Activated CD4-positive, alpha-beta T cell treated with anti-CD3 and anti-CD28 coated beads, Interleukin-2, Interleukin-6, amounts not matched to agents 100 ng/mL and 50 ng/mL, durations not matched to agents 16 hours and 8 hours (primary cell): ENCODE measurements at regions not wholly inside any gene's neighbourhood (a gene's known extent, or its start where the extent isn't known, plus 50 kb on each side); places are given as distances from the start of the nearest gene placed in this dataset.

Experiments
- DNase-seq: peaks from one replicate; pipeline ENCODE4 v3.0.0-alpha.2; 2020

DNA sequence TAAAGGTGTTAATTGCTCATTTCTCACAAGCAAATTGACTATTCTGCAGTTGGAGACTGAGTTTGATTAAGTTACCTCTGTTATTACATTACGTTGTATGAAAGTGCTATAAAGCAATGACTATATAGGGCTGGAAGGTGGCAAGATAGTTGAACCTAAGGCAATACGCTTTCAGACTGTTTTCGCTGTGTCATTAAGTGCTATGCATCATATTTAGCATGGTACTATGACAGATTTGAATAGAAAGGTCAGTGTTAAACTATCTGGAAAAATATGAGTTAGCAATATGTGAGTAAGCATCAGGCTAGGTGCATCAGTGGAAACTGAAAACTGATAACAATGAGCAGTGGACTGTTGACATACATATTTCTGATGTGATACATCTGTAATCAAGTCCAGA lies 206.0 kb upstream of the ARHGAP24 start:
- no peak for DNase-seq

DNA sequence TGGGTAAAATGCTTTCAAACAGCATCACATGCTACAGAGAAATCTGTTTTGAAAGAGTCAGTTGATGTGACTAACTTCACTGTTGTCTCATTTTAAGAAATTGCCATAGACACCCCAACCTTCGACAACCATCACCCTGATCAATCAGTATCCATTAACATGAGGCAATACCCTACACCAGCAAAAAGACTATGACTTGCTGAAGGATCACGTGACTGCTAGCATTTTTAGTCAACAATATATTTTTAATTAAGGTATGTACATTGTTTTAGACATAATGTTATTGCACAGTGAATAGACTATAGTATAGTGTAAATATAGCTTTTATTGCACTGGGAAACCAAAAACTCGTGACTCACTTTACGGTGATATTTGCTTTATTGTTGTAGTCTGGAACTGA lies 200.0 kb upstream of the ARHGAP24 start:
- no peak for DNase-seq

DNA sequence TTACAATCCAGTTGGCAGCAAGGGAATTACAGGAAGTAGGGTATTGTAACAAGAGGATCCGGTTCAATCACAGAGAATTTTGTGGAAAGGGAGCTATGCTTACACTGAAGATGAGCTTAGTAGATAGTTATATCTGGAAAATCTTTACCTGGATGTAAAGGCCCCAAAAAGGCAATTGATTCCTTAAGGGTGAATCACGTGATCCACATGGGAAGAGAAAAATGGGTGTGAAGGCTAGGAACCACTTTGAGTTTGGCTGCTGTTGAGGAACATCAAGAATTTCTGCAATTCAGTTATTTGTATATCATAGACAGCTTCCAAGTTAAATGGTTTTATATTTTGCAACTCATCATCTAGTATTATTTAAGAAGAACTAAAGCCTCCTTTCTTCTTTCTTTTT lies 194.0 kb upstream of the ARHGAP24 start:
- DNase-seq = no peak

DNA sequence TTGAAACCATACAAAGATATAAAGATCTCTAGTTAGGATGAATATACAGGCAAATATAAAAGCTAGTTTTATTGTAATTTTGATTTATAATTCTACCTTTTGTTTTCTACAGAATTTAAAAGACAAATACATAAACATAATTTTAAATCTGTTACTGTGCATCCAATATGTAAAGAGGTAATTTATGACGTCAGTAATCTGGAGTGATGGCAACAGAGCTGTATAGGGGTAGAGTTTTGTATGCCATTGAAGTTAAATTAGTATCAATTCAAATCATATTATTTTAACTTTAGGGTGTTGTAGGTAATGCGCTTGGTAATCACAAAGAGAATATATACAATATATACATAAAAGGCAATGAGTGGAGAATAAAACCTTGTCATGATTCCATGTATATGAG lies 183.7 kb upstream of the ARHGAP24 start:
- no peak for DNase-seq

DNA sequence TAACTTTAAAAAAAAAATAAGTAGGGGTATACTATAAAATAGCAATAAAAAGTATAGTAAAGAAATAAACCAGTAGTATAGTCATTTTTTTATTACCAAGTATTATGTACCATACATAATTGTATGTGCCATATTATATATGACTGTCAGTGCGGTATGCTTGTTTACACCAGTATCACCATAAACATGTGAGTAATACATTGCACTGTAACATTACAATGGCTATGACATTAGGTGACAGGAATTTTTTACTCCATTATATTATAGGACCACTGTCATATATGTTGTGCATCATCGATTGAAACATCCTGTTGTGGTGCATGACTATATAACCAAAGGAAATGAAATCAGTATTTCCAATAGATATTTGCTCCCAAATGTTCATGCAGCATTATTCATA lies 176.9 kb upstream of the ARHGAP24 start:
- DNase-seq = no peak

DNA sequence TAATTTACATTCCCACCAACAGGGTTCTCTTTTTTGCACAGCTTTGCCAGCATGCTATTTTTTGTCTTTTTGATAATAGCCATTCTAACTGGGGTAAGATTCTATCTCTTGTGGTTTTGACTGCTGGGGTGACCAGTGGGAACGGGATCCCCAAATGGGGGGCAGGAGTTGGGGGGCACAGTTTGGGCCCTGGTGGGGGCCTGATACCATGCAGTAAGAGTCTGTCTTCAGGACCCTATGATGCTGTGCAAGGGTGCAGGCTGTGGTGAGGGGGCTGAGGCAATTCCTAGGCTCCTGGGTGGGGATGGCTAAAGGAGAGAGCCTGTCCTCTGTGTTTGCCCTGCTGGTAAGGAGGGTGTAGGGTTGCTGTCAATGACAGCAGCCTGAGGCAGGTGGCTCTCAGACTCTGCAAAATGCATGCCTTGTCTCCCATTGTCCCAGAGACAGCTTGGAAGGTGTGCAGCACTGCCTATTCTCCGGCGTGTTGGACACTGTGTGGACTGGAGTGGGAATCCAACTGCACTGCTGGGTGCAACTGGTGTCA lies 172.7 kb upstream of the ARHGAP24 start:
- no peak for DNase-seq

DNA sequence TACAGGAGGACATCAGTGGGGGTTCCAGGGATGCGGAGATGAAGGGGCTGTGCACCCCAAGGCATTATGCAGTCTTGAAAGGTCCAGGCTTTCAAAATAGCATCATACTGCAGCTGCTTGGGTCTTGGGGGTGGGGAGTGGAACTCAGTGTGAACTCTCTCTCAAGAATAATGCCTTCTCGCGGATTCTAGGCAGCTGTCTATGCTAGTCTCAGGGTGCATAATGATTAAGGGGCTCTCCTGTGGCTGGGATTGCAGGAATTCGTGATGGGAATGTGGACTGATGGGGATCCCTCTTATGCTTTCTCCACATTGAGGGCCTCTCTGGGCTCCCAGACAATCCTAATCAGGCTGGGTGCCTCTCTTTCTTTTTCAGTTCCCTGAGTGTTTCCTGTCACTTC lies 172.2 kb upstream of the ARHGAP24 start:
- no peak for DNase-seq

DNA sequence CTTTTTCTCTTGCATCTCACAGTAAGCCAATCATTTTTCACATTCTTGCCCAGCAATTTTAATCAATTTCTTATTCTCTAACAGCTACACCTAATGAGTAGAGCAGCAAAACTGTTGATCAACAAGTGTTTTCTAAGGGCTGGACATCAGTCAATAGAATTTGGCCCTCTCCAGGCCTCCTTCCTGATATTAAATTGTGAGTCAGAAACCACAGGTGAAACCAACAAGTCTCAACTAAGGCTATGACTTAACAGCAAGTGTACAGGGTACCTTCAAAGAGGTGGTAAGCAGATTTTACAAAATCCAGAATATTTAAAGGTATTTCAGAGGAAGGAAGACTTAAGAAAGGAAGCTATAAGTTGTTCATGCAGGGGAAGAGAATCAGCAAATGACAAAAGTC lies 156.5 kb upstream of the ARHGAP24 start:
- DNase-seq = no peak

DNA sequence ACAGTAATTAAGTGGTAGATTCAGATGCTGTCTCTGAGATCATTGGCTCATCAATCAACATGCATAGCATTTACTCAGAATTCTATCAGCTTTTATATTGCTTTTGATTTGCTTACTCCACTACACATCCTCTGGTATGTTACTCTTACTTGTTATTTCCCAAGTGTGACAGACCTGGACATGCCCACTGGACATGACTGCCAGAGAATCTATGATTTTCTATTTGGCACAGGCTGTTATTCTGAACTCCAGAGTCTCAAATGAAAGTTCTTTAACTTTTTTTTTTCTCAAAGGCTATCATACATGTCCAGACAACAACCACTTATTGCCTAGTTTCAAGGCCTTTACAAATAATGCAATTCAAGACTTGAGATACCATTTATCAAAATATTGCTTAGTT lies 116.1 kb upstream of the ARHGAP24 start:
- no peak for DNase-seq

DNA sequence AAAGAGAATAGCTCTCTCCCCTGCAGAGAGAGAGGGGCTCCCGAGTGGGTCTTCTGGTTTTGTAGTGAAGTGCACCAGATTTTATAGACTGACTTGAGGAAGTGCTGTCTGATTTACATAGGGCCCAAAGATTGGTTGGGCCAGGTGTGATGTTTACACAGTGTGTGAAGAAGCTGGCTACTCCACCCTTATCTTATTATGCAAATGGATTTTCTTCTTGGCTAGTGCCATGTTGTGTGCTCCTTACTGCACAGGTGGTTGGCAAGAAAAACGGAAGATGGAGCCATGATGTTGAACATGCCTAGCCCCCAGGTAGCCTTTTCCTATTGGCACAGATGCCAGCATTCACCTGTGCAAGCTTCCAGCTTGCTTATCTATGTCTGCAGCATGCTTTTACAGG lies 112.4 kb upstream of the ARHGAP24 start:
- no peak for DNase-seq

DNA sequence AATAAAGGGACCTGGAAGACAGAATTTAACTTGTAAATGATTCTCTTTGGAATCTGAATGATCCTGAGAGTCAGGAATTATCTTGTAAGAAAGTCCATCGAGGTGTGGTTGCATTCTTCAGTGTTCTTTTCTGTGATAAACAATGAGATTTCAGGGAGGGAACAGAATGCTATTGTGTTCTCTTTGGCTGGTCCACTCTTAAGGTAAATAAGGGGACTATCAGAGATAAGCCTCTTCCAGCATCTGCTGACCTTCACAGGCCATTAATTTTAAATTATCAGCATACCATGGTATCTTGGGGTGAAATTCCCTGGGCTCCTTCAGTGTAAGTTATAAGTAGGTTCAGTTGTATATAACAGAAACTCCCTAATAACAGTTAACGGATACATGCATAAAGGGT lies 107.1 kb upstream of the ARHGAP24 start:
- no peak for DNase-seq

DNA sequence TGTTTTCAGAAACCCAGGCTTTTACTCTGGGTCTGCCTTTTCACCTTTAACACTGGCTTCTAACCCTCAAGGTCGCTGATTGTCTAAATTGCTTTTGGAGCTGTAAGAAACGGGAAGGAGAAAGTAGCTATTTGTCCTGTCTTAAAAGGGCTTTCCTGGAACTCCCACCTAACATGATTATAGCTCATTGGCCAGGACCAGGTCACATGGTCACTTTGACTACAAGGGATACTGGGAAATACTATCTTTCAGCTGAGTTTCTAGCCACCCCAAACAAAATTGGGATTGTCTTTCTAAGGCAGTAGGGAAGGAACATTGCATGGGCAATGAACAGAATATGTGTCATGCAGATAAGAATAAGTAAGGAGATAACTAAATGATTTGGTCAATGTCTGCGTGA lies 106.7 kb upstream of the ARHGAP24 start:
- no peak for DNase-seq

DNA sequence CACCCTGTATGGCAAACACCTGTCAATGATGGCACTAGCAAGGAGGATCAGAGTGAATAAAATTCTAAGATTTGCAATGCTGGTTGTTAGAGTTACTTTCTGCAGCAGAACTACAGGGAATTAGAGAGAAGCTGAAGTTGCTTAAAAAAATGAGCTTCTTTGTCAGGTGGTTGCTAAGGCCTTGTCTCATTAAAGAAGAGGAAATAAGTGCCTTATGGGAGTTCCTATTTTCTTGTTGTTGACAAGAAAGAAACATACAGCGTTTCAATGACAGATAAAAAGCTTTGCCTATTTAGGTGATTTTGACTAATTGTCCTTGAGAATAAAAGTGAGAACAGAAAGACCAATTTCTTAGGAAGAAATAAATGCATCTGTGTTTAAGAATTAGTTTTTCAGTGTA lies 106.0 kb upstream of the ARHGAP24 start:
- no peak for DNase-seq

DNA sequence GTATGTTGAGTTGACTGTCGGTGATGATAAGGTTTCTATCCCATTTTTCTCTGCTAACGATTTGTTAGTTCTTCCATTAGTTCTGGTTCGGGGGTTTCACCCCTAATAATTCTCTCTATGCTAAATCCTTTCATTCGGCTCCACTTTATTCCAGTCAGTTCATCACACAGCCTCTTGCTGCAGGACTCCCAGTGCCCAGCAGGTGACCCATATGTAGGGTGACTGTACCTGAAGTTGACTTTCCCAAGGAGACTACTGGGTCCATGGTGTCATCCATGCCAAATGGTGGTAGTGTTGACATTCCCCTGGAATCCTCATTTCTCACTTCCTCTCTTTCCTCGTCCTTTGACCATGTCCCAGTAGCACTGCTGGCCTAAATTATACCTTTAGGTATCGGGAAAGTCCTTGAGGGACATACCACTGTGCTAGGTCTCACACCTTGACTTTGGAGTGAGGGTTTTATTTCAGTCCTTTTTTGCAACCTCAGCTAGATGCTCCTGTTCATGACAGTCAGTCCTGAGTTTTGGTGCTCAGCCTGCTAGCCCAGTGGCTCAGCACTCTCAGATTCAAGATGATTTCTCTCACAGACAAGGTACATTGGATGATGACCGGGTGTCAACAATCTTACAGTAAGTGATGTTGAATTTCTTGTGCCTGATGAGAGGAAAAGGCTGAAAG lies 105.1 kb upstream of the ARHGAP24 start:
- DNase-seq = no peak

DNA sequence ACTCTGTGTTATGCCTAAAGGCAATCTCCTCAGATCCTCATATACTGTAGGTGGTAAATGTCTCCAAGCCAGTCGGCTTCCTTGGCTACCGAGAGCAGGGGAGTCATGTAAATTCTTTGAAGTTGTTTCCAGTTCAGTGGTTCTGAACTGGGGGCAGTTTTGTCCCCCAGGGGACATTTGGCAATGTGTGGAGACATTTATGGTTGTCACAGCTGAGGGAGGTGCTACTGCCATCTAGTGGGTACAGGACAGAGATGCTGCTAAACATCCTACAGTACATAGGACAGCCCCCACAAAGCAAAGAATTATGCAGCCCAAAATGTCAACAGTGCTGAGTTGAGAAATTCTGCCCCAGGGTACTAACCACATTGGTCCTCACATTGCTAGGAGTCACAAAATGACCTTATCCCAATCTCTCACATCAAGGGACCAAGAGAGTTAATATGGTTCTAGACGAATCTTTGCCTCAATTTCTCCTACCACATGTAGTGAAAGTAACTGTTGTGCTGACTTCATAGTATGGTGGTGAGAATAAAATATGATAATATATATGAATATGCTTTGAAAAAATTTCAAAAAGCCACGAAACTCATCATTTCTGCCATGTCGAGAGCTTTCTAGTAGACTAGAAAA lies 104.4 kb upstream of the ARHGAP24 start:
- peak; percentile 29 for DNase-seq

DNA sequence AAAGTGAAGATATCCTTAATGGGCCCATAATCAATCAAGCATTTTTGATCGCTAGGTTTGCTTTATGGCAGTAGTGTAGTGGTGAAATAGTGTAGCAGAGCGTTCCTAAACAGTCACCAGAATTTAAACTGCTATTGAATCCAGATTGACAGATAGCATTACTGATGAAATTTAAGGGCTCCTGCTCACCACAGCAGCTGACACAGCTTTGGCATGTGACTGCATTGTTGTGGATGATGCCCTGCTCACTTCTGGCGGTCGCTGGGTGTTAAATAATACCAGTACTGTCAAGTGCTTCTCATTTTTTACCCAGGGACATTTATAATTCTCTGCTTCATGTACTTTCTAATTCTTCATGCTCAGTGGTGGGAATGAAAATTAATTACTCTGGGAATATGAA lies 102.0 kb upstream of the ARHGAP24 start:
- DNase-seq = no peak

DNA sequence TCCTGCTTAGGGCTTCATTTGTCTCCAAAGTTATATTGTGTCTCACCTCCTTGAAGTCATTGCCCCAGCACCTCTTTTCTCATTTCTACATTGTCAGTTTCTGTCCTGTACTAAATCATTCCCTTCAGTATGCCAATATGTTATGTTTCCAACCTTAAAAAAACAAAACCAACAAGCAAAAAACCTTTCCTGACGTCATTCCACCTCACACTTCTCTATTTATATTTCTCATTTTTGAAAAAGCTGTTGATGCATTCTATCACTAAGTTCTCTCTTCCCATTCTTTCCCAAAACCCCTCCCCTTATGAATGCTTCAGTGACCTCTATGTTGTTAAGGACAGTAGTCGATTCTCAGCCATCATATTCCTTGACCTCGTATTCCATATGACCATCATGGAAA lies 98.7 kb upstream of the ARHGAP24 start:
- no peak for DNase-seq

DNA sequence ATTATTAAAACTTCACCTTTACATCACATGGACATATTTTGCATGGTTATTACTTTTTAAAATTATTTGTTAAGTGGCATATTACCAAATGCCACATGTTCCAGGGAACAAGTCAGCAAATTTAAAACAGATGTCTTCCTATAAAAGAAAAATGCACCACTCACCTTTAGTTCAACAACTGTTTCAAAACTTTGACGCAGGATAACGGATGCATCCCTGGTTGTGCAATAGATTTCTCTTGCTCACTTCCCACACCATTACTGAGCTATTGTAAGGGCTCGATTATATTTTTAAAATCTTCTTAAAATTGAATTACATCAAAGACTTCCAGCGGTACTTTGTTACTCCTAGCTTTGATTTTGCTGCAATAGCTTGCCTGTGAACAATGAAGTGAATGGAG lies 93.0 kb upstream of the ARHGAP24 start:
- DNase-seq = no peak

DNA sequence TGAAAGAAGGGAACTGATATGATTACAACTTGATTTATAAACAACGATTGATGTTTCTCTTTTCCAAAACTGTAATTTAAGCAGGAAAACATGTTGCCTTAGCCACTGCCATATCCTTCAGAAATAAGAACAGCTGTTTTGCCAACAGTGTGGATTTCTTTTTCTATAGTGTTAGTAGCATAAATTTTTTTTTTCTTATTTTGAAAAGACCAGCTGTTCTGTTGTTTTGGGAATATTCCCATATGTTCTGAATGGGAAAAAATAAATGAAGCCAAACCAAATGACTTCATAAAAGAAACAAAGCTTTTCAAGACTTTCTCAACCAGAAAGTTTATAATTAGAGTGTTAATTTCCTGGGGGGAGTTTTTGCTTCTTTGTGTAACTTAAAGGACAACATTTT lies 83.9 kb upstream of the ARHGAP24 start:
- DNase-seq = no peak

DNA sequence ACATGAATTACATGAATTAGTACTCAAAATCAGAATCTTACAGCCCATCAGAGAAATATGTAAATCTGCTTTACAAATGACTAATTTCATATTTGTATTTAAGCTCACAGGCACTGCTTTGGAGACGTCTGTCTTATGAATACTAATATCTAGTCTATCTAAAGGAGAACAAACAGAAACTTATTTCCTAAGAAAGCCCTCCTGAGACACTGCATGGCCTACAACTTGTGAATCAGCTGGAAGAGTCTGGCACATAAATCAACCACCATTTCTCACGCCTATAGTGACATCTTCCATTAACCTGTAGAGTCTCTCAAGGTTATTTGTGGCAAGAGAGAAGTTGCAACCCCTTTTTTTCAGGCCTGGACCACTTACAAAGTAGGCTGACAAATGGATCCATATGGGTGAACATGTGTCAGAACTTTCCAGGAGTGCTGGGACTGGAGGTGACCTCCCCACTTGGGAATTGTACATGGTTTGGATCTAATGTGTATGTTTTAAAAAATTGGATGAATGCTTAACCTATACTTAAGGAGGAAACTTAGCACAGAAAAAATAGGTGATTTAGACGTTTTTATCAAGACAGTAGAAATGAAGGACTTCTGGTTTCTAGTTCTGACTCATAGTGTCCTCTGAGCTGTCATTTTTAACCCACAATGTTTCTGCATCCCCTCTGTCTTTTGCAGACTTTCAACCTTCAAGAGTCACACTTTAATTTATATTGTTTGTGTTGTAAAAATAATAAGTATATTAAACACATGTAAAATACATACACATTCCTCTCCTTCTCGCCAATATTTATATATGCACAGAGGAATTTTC lies 83.2 kb upstream of the ARHGAP24 start:
- DNase-seq = no peak

DNA sequence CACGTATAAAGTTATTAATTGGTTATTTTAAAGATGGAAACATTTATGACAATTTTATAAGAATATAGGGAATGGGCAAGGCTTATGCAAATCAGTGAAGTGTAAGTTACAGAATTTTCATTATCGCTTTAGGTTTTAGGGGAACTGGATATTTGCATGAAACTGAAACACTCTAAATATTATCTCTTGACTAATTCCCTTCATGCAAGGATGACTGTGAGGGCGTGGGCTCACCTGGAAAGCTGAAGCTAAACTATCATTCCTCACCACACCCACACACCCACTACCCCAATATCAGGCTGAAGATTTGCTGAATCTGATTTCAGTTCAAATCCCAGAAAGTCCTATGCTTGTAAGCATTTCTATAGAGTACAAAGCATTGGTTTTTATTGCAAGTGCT lies 81.7 kb upstream of the ARHGAP24 start:
- DNase-seq = no peak

DNA sequence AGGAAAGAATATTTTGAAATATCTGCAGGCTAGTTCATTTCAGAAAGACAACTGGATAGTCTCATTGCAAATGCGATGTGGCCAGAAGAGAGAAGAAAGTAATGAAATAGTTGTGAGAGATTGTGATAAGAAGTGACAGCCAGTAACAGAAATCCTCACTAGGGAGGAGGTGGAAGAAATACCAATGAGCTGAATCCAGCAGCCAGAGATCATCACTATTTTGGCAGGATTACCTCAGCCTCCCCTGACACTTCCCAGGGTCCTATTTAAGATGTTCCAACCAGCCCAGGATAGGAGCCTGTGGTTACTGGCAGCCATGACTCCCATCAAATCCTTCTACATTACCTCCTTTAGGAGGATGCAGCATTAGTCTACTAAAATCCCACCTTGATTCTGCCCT lies 76.7 kb upstream of the ARHGAP24 start:
- DNase-seq = no peak

DNA sequence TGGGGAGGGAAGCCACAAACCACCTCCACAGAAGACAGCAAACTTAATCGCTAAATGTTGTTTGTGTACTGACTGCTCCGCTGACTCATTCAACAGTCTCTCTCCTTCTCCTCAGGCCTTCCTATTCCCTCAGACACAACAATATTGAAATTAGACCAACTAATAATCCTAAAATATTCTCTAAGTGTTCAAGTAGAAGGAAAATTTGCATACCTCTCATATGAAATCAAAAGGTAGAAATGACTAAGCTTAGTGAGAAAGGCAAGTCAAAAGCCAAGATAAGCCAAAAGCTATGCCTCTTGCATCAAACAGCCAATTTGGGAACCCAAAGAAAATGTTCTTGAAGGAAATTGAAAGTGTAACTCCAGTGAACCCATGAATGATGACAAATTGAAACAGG lies 75.7 kb upstream of the ARHGAP24 start:
- DNase-seq = no peak

DNA sequence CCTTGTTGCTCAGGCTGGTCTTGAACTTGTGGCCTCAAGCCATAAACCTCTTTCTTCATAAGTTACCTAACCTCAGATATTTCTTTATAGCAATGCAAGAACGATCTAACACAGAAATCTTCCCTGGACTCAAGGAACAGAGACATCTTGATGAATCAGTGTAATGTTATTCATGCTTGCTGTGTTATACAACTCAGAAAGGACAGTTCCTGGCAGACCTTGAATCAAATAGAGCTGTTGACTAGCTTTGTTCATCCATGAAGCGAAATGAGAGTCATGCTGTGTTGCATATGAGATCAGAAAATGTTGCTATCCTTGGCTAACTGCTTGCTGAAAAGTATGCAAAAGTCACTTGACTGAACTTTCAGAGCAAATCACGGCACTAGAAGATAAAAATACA lies 72.6 kb upstream of the ARHGAP24 start:
- DNase-seq = no peak
